ENCODE measurements at regions not wholly inside any gene's neighbourhood (a gene's known extent, or its start where the extent isn't known, plus 50 kb on each side); places are given as distances from the start of the nearest gene placed in this dataset.

DNA sequence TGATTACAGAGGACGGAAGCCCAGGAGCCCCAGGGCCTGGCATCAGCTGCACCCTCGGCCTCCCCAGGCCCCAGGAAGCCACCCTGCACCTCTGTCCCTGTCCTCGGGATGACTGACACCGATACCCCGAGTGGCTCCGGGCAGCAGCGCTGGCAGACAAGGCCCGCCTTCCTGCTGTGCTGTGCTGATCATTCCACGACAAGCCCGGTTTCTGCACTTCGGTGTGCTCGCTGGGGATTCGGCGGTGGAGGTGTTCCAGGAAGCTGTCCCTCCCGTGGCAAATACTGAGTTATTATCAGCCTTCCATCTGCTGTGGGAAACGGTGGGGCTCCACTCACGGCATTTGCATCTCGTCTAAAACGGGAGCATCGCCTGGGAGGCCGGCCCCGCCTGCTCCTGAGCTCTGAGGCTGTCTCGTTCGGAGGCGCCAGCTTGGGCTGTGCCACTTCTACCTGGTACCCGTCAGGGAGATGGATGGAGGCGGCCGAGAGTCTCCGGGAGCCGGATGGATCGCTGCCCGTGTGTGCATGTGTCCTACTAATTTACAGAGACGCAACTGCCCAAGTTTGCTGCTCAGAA, 506.1 kb downstream of the BRD1 start:
- no peak for TF ChIP-seq GATA3 (IDR thresholded peaks at IDR 0.05; ENCODE audit: low read depth, low read length)
- TF ChIP-seq GATA2 (IDR thresholded peaks at IDR 0.05; ENCODE audit: low read depth, low read length) = no peak
